ENCODE measurements at regions not wholly inside any gene's neighbourhood (a gene's known extent, or its start where the extent isn't known, plus 50 kb on each side); places are given as distances from the start of the nearest gene placed in this dataset.

DNA sequence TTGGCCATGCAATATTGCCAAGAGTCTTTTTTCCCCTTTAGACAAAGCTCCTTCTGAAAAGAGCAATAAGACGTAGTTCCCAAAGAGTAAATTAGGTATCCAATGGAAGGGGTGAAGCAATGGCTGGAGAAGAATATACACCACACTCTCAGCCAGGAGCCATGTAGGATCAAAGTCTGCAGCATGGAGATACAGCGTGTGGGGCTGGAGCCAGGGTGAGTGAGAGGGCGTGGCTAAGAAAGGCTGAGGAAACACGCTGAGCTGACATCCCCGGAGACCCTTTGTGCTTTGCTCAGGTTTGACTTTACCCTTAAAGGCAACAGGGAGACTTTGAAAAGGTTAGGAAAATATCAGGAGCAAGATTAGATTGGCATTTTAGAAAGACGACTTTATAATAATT, 87.1 kb upstream of the ELL2 start:
- no peak overlapping the region for H3K4me3 ChIP-seq (replicated peaks in 1 of 2; ENCODE audit: low read depth in 1 of 2, low read length in 2 of 2)
- TF ChIP-seq POLR2AphosphoS5 (IDR thresholded peaks at IDR 0.05; ENCODE audit: low read depth, low read length) = no peak
- TF ChIP-seq SRF (IDR thresholded peaks at IDR 0.05; ENCODE audit: low read depth) = no peak
- no peak for TF ChIP-seq RAD21 (IDR thresholded peaks at IDR 0.05; ENCODE audit: low read depth)
- TF ChIP-seq, protein P1, sequence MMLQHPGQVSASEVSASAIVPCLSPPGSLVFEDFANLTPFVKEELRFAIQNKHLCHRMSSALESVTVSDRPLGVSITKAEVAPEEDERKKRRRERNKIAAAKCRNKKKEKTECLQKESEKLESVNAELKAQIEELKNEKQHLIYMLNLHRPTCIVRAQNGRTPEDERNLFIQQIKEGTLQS (IDR thresholded peaks at IDR 0.05) = no peak
- no peak for TF ChIP-seq EZH2 (IDR thresholded peaks at IDR 0.05)
- no peak for TF ChIP-seq ZNF274 (IDR thresholded peaks at IDR 0.05; ENCODE audit: low read depth, low read length)
- no peak for TF ChIP-seq POLR2A (IDR thresholded peaks at IDR 0.05; ENCODE audit: borderline replicate concordance, extremely low read depth, insufficient read depth, insufficient read length)
- TF ChIP-seq, protein P2, sequence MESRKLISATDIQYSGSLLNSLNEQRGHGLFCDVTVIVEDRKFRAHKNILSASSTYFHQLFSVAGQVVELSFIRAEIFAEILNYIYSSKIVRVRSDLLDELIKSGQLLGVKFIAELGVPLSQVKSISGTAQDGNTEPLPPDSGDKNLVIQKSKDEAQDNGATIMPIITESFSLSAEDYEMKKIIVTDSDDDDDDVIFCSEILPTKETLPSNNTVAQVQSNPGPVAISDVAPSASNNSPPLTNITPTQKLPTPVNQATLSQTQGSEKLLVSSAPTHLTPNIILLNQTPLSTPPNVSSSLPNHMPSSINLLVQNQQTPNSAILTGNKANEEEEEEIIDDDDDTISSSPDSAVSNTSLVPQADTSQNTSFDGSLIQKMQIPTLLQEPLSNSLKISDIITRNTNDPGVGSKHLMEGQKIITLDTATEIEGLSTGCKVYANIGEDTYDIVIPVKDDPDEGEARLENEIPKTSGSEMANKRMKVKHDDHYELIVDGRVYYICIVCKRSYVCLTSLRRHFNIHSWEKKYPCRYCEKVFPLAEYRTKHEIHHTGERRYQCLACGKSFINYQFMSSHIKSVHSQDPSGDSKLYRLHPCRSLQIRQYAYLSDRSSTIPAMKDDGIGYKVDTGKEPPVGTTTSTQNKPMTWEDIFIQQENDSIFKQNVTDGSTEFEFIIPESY (IDR thresholded peaks at IDR 0.05; ENCODE audit: extremely low read depth, insufficient replicate concordance, low read length) = no peak
- no peak for TF ChIP-seq ZFX (IDR thresholded peaks at IDR 0.05)
- H3K79me2 ChIP-seq (ENCODE audit: insufficient read depth, low read length) = no peaks in the 10 kb centered on the region
- no peaks in the 10 kb centered on the region for H3K9me2 ChIP-seq (ENCODE audit: insufficient read depth)
- no peaks in the 10 kb centered on the region for H3K27me3 ChIP-seq (ENCODE audit: insufficient read depth, low read length)
- no peak overlapping the region for H2AFZ ChIP-seq (ENCODE audit: low read depth, low read length, poor library complexity, severe bottlenecking)
- no peaks in the 10 kb centered on the region for H3K36me3 ChIP-seq (ENCODE audit: control insufficient read depth in 1 of 2, insufficient read depth in 2 of 2, low read length in 2 of 2)
- RAD21 ChIA-PET (ENCODE audit: low non-redundant PET in 1 of 2, low total read pairs in 2 of 2, uncharacterized antibody in 2 of 2, unreplicated experiment in 2 of 2) = no interaction called here
- no peaks in the 10 kb centered on the region for H3K4me1 ChIP-seq (ENCODE audit: control insufficient read depth in 1 of 2, insufficient read depth in 2 of 2, low read length in 2 of 2)
- H3K4me2 ChIP-seq (ENCODE audit: low read length) = no peak overlapping the region
- H4K20me1 ChIP-seq (ENCODE audit: insufficient read depth) = no peaks in the 10 kb centered on the region
- intact Hi-C loops (cut with micrococcal nuclease) = no loop called here
- DNase-seq (ENCODE audit: low read depth, low spot score) (no peak), ATAC-seq (no peak)
- no peaks in the 10 kb centered on the region for H3K9me3 ChIP-seq (ENCODE audit: control insufficient read depth in 1 of 2, insufficient read depth in 1 of 2, low read depth in 1 of 2, low read length in 2 of 2)
- POLR2A ChIA-PET = no interaction called here
- CTCF ChIA-PET = no interaction called here
- H3K27ac ChIP-seq (ENCODE audit: low read depth, low read length) = no peak overlapping the region
- no peak overlapping the region for H3K9ac ChIP-seq (ENCODE audit: low read length)
- no TSS peak for BruUV-seq (replicated peaks)

DNA sequence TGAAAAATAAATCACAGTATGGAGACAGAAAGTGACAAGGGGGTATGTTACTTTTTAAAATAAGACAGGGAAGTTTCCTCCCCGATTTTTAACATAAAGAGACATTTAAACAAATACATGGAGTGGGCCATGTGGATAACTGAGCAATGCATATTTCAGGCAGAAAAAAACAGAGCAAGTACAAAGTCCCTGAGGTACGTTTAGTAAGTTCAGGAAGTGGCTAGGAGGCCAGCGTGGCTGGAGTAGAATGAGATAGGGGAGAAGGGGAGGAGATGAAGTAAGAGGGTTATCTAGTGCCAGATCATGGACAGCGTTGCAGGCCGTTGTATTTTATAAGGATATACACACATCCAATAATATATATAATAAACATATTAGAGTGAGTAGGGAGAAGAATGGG, 84.2 kb upstream of the ELL2 start:
- BruUV-seq (replicated peaks) = no TSS peak
- RAD21 ChIA-PET (ENCODE audit: low non-redundant PET in 1 of 2, low total read pairs in 2 of 2, uncharacterized antibody in 2 of 2, unreplicated experiment in 2 of 2) = no interaction called here
- POLR2A ChIA-PET = no interaction called here
- TF ChIP-seq SIN3A (IDR thresholded peaks at IDR 0.05; ENCODE audit: low read depth) (no peak), EGR1 (IDR thresholded peaks at IDR 0.05; ENCODE audit: low read depth) (no peak), SP1 (IDR thresholded peaks at IDR 0.05; ENCODE audit: low read depth) (no peak), POLR2AphosphoS5 (IDR thresholded peaks at IDR 0.05; ENCODE audit: low read depth, low read length) (no peak), ZFX (IDR thresholded peaks at IDR 0.05) (no peak)
- TF ChIP-seq, protein P3, sequence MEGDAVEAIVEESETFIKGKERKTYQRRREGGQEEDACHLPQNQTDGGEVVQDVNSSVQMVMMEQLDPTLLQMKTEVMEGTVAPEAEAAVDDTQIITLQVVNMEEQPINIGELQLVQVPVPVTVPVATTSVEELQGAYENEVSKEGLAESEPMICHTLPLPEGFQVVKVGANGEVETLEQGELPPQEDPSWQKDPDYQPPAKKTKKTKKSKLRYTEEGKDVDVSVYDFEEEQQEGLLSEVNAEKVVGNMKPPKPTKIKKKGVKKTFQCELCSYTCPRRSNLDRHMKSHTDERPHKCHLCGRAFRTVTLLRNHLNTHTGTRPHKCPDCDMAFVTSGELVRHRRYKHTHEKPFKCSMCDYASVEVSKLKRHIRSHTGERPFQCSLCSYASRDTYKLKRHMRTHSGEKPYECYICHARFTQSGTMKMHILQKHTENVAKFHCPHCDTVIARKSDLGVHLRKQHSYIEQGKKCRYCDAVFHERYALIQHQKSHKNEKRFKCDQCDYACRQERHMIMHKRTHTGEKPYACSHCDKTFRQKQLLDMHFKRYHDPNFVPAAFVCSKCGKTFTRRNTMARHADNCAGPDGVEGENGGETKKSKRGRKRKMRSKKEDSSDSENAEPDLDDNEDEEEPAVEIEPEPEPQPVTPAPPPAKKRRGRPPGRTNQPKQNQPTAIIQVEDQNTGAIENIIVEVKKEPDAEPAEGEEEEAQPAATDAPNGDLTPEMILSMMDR (IDR thresholded peaks at IDR 0.05 in 2 of 3, conservative IDR thresholded peaks at IDR 0.05 in 1 of 3; ENCODE audit: borderline replicate concordance in 1 of 3, insufficient read depth in 1 of 3, low read depth in 2 of 3, low read length in 2 of 3) = no peak
- TF ChIP-seq, protein P2 (IDR thresholded peaks at IDR 0.05; ENCODE audit: extremely low read depth, insufficient replicate concordance, low read length) = no peak

More for the DNA sequence above, 84.2 kb upstream of the ELL2 start:
- H3K9me3 ChIP-seq (ENCODE audit: control insufficient read depth in 1 of 2, insufficient read depth in 1 of 2, low read depth in 1 of 2, low read length in 2 of 2) = no peaks in the 10 kb centered on the region
- no peaks in the 10 kb centered on the region for H4K20me1 ChIP-seq (ENCODE audit: insufficient read depth)
- no peaks in the 10 kb centered on the region for H3K79me2 ChIP-seq (ENCODE audit: insufficient read depth, low read length)
- no peak overlapping the region for H3K9ac ChIP-seq (ENCODE audit: low read length)
- no peaks in the 10 kb centered on the region for H3K27me3 ChIP-seq (ENCODE audit: insufficient read depth, low read length)
- H2AFZ ChIP-seq (ENCODE audit: low read depth, low read length, poor library complexity, severe bottlenecking) = no peak overlapping the region
- no peak for DNase-seq (ENCODE audit: low read depth, low spot score)
- no peak overlapping the region for H3K27ac ChIP-seq (ENCODE audit: low read depth, low read length)
- H3K4me3 ChIP-seq (replicated peaks in 1 of 2; ENCODE audit: low read depth in 1 of 2, low read length in 2 of 2) = no peak overlapping the region
- no peaks in the 10 kb centered on the region; the same call in 1 of the 2 replicates for H3K9me2 ChIP-seq (ENCODE audit: insufficient read depth)
- ATAC-seq = no peak
- no peak overlapping the region for H3K4me2 ChIP-seq (ENCODE audit: low read length)
- no peaks in the 10 kb centered on the region for H3K36me3 ChIP-seq (ENCODE audit: control insufficient read depth in 1 of 2, insufficient read depth in 2 of 2, low read length in 2 of 2)
- intact Hi-C loops (cut with micrococcal nuclease) = no loop called here
- no peaks in the 10 kb centered on the region for H3K4me1 ChIP-seq (ENCODE audit: control insufficient read depth in 1 of 2, insufficient read depth in 2 of 2, low read length in 2 of 2)
- CTCF ChIA-PET = interaction anchor here (0.6 to 0.7 kb wide), 2 partner anchors 21 to 760 kb away, joined by 3 read pairs; no protein-coding TSS in a partner anchor

Measured in HCT116 (cell line).